ENCODE measurements at regions not wholly inside any gene's neighbourhood (a gene's known extent, or its start where the extent isn't known, plus 50 kb on each side); places are given as distances from the start of the nearest gene placed in this dataset.

GRCh38 chr9:78573205-78573604 is 276.3 kb downstream of the PSAT1 start:
- Mint-ChIP-seq H3K27ac (no peak overlapping the region), H3K36me3 (ENCODE audit: low read depth) (no peaks in the 10 kb centered on the region), H3K4me1 (ENCODE audit: low read depth) (no peaks in the 10 kb centered on the region), H3K27me3 (ENCODE audit: low read depth) (no peaks in the 10 kb centered on the region), H3K9me3 (no peaks in the 10 kb centered on the region), H3K4me3 (no peak overlapping the region)

DNA sequence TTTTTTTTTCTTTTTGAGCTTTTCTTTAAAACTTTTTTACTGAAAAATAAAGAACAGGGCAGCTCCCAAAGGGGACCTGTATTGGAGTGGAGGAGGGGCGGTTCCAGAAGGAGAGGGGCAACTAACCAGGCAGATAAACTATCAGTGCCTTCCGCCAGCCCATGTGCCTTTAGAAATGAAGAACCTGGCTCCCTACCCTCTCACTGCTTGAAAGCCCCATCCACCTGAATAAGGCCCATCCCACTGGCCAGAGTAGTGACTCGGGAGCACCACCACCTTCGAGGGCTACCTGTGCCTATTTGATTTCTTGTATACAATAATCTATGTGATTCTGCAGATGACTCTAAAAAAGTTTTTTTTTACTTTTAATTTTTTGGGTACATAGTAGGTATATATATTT is 276.7 kb downstream of the PSAT1 start:
- Mint-ChIP-seq H3K27me3 (ENCODE audit: low read depth) (no peaks in the 10 kb centered on the region), H3K4me3 (no peak overlapping the region), H3K4me1 (ENCODE audit: low read depth) (no peaks in the 10 kb centered on the region), H3K36me3 (ENCODE audit: low read depth) (no peaks in the 10 kb centered on the region), H3K27ac (no peak overlapping the region), H3K9me3 (no peaks in the 10 kb centered on the region)

DNA sequence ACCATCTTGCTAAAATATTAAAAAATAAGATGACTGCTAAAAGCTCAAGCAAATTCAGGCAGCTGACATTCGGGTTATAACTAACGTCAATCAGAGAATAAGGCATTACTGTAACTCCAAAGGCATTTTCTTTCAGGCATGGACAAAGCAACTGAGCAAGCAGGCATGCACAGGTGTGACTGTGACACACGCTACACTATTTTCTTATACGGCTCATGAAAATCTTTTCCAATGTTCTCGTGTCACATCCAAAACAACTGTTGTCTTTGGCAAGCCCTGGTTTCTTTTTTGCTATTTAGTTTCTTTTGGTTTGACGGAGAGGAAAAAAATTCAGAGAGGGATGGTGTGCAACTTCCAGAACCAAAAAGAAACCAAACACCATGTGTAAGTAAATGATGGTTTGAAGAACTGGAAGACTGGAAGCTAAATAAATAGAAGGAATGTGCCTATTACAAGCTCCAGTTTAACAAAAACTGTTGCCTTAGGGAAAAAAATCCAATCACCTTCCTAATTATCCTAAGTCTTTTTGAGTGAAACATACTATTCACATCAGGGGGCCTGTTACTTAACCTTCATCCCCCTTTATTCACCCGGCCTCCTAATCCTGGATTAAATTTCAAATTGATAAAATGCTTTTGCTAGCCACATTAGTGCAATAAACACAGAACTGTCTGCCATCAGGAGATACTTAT is 277.6 kb downstream of the PSAT1 start:
- no peaks in the 10 kb centered on the region for H3K9me3 Mint-ChIP-seq
- H3K27ac Mint-ChIP-seq, result no peak overlapping the region
- H3K27me3 Mint-ChIP-seq (ENCODE audit: low read depth), result no peaks in the 10 kb centered on the region
- no peak overlapping the region for H3K4me3 Mint-ChIP-seq
- H3K36me3 Mint-ChIP-seq (ENCODE audit: low read depth), result no peaks in the 10 kb centered on the region
- H3K4me1 Mint-ChIP-seq (ENCODE audit: low read depth), result no peaks in the 10 kb centered on the region

DNA sequence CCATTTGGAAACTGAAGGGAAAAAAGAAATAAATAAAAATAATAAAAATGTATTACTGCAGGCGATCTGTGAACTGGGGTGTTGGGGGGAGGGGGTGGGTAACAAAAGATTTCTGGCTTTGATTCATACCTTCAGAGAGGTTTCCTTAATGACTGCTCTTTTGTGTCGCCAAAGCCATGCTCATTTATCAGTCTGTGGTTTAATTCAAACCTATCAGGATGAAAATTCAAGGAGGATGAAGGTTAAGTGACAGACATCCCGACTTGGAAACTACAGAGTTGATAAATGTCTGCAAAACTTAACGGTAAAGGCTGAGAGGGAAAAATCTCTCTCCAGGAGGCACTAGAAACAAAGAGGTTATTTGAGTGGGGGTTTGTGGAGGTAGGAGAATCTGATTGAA is 278.2 kb downstream of the PSAT1 start:
- H3K27me3 Mint-ChIP-seq (ENCODE audit: low read depth), result no peaks in the 10 kb centered on the region
- H3K4me3 Mint-ChIP-seq, result no peak overlapping the region
- no peaks in the 10 kb centered on the region for H3K4me1 Mint-ChIP-seq (ENCODE audit: low read depth)
- no peaks in the 10 kb centered on the region for H3K9me3 Mint-ChIP-seq
- H3K27ac Mint-ChIP-seq, result no peak overlapping the region
- no peaks in the 10 kb centered on the region for H3K36me3 Mint-ChIP-seq (ENCODE audit: low read depth)

GRCh38 chr9:78575771-78576170 is 278.8 kb downstream of the PSAT1 start:
- H3K27ac Mint-ChIP-seq, result no peak overlapping the region
- no peaks in the 10 kb centered on the region for H3K4me1 Mint-ChIP-seq (ENCODE audit: low read depth)
- H3K9me3 Mint-ChIP-seq, result no peaks in the 10 kb centered on the region
- H3K36me3 Mint-ChIP-seq (ENCODE audit: low read depth), result no peaks in the 10 kb centered on the region
- H3K4me3 Mint-ChIP-seq, result no peak overlapping the region
- H3K27me3 Mint-ChIP-seq (ENCODE audit: low read depth), result no peaks in the 10 kb centered on the region

GRCh38 chr9:78577156-78577906 is 280.4 kb downstream of the PSAT1 start:
- H3K27me3 Mint-ChIP-seq (ENCODE audit: low read depth), result peaks cover 4% of the 10 kb centered on the region
- H3K27ac Mint-ChIP-seq, result no peak overlapping the region
- H3K36me3 Mint-ChIP-seq (ENCODE audit: low read depth), result no peaks in the 10 kb centered on the region
- H3K9me3 Mint-ChIP-seq, result no peaks in the 10 kb centered on the region
- no peak overlapping the region for H3K4me3 Mint-ChIP-seq
- H3K4me1 Mint-ChIP-seq (ENCODE audit: low read depth), result no peaks in the 10 kb centered on the region

GRCh38 chr9:78578072-78578471 is 281.1 kb downstream of the PSAT1 start:
- Mint-ChIP-seq H3K27ac (no peak overlapping the region), H3K27me3 (ENCODE audit: low read depth) (peaks cover 7% of the 10 kb centered on the region), H3K4me1 (ENCODE audit: low read depth) (no peaks in the 10 kb centered on the region), H3K36me3 (ENCODE audit: low read depth) (no peaks in the 10 kb centered on the region), H3K4me3 (no peak overlapping the region), H3K9me3 (no peaks in the 10 kb centered on the region)

DNA sequence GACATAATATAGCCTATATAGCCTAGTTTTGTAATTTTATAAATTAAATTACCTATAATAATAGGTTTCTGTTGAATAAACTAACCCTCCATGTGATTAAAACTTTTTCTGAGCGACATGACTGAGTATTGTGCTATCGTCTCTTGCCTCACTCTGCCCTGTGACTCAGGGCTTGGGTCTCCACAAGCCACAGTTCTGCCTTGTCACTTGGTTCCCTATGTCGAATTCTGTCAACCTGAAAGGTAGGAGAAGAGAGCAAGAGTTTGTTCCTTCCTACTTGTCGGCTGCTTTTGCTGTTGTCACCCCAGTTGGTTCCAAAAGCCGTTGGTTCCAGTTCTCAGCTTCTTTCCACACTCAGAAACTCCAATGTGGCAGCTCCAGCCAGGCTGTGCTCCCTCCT is 285.9 kb downstream of the PSAT1 start:
- no peaks in the 10 kb centered on the region for H3K9me3 Mint-ChIP-seq
- no peak overlapping the region for H3K4me3 Mint-ChIP-seq
- H3K36me3 Mint-ChIP-seq (ENCODE audit: low read depth), result no peaks in the 10 kb centered on the region
- no peak overlapping the region for H3K27ac Mint-ChIP-seq
- H3K4me1 Mint-ChIP-seq (ENCODE audit: low read depth), result no peaks in the 10 kb centered on the region
- peaks cover 11% of the 10 kb centered on the region for H3K27me3 Mint-ChIP-seq (ENCODE audit: low read depth)

DNA sequence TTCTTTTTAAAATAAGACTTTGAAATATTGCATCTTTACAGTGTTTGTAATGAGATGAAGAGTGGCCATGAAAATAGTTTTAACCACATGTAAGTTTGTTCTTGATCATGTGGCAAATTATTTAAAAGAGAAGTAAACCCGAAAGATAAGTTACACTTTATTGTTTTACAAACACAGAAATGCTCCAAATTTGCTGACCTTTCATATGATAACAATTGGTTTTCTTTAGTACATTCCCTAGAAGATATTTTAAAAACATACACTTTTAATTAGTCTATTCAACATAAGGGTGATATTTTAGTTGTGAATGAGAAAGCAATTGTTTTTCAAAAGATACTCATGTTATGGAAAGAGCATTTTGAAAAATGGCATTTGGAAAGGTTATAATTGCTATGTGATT is 287.7 kb downstream of the PSAT1 start:
- H3K27ac Mint-ChIP-seq, result no peak overlapping the region
- H3K36me3 Mint-ChIP-seq (ENCODE audit: low read depth), result no peaks in the 10 kb centered on the region
- H3K27me3 Mint-ChIP-seq (ENCODE audit: low read depth), result peaks cover 11% of the 10 kb centered on the region
- H3K9me3 Mint-ChIP-seq, result no peaks in the 10 kb centered on the region
- no peaks in the 10 kb centered on the region for H3K4me1 Mint-ChIP-seq (ENCODE audit: low read depth)
- no peak overlapping the region for H3K4me3 Mint-ChIP-seq

DNA sequence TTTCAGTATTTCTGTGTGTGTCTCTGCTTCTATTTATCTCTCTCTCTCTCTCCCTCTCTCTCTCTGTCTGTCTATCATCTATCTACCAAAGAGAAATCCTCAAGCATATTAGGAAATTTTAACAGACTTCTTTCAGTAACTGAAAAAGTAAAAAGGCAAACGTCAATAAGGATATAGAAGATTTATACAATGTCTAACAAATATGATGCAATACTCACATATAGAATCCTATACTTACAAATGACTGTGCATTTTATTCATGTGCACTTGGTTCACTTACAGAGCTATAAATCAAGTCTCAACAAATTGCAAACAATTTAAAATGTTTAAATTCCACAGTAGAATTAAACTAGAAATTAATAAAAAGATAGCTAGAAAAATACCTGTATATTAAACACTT is 289.0 kb downstream of the PSAT1 start:
- Mint-ChIP-seq H3K4me1 (ENCODE audit: low read depth) (no peaks in the 10 kb centered on the region), H3K27me3 (ENCODE audit: low read depth) (peaks cover 11% of the 10 kb centered on the region), H3K9me3 (no peaks in the 10 kb centered on the region), H3K36me3 (ENCODE audit: low read depth) (no peaks in the 10 kb centered on the region), H3K4me3 (no peak overlapping the region), H3K27ac (no peak overlapping the region)

DNA sequence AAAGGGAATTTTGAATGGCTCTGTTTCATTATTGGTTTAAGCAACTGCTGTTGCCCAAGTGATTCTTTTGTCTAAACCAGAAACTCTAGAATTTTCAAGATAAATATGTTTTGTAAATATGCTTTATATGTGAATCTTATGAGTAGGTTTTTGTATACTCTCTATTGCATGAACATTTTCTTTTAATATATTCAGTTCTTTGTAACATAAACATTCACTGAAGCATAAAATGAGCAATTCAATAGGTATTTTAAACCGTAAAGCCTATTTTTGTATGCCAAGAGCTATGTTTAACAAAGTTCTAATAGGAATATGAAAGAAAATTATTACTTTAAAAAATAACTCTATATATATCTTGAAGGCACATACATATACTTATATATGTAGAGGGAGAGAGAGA is 293.1 kb downstream of the PSAT1 start:
- H3K4me3 Mint-ChIP-seq, result no peak overlapping the region
- no peaks in the 10 kb centered on the region for H3K9me3 Mint-ChIP-seq
- H3K36me3 Mint-ChIP-seq (ENCODE audit: low read depth), result no peaks in the 10 kb centered on the region
- H3K27ac Mint-ChIP-seq, result no peak overlapping the region
- H3K27me3 Mint-ChIP-seq (ENCODE audit: low read depth), result no peaks in the 10 kb centered on the region
- no peaks in the 10 kb centered on the region for H3K4me1 Mint-ChIP-seq (ENCODE audit: low read depth)

DNA sequence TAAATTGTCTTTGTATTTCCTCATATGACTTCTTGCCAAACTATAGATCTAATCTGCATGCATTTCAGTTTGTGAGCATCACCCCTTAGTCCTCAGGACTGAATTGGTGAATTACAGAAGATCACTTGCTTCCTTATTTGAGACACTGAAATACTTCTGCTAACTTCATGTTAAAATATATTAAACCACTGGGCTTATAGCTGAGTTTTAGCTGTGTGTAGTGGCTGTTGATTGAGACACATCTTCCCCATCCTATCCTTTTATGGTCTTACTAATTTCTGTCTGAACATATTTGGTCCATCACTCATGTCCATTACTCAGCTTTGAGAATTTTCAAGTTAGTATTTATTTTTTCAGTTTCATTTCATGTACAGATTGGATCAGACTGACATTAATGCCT is 295.9 kb downstream of the PSAT1 start:
- no peak overlapping the region for H3K4me3 Mint-ChIP-seq
- H3K4me1 Mint-ChIP-seq (ENCODE audit: low read depth), result no peaks in the 10 kb centered on the region
- no peaks in the 10 kb centered on the region for H3K9me3 Mint-ChIP-seq
- no peaks in the 10 kb centered on the region for H3K36me3 Mint-ChIP-seq (ENCODE audit: low read depth)
- no peak overlapping the region for H3K27ac Mint-ChIP-seq
- no peaks in the 10 kb centered on the region for H3K27me3 Mint-ChIP-seq (ENCODE audit: low read depth)

GRCh38 chr9:78595200-78595945 is 298.4 kb downstream of the PSAT1 start:
- Mint-ChIP-seq H3K36me3 (ENCODE audit: low read depth) (no peaks in the 10 kb centered on the region), H3K27me3 (ENCODE audit: low read depth) (no peaks in the 10 kb centered on the region)

GRCh38 chr9:78596346-78596745 is 299.4 kb downstream of the PSAT1 start:
- Mint-ChIP-seq H3K27ac (no peak overlapping the region), H3K4me1 (ENCODE audit: low read depth) (no peaks in the 10 kb centered on the region), H3K9me3 (no peaks in the 10 kb centered on the region), H3K27me3 (ENCODE audit: low read depth) (no peaks in the 10 kb centered on the region), H3K36me3 (ENCODE audit: low read depth) (no peaks in the 10 kb centered on the region), H3K4me3 (no peak overlapping the region)

More at GRCh38 chr9:78595200-78595945, 298.4 kb downstream of the PSAT1 start:
- H3K4me1 Mint-ChIP-seq (ENCODE audit: low read depth), result no peaks in the 10 kb centered on the region
- no peak overlapping the region for H3K4me3 Mint-ChIP-seq
- no peak overlapping the region for H3K27ac Mint-ChIP-seq
- no peaks in the 10 kb centered on the region for H3K9me3 Mint-ChIP-seq

DNA sequence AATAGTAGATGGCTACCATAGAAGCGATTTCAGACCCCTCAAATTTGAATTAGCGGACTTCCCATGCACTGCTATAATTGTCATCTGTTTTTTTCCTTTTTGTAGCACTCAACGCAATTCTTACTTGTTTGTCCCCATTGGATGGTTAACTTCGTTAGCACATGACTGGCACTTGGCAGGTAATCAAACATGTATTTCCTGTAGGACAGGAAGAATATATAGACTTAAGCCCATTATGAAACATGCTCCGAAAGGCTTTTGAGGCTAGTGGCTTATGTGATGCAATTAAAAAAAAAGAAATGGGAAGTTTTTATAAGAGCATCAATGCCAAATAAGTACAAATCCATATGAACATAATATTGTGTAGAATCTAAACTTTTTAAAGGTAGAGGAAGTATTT is 301.2 kb downstream of the PSAT1 start:
- Mint-ChIP-seq H3K27me3 (ENCODE audit: low read depth) (no peaks in the 10 kb centered on the region), H3K4me3 (no peak overlapping the region), H3K36me3 (ENCODE audit: low read depth) (no peaks in the 10 kb centered on the region), H3K4me1 (ENCODE audit: low read depth) (no peaks in the 10 kb centered on the region), H3K9me3 (no peaks in the 10 kb centered on the region), H3K27ac (no peak overlapping the region)

Data from T-helper 1 cell treated with Interleukin-12 subunit alpha and Interleukin-12 subunit beta and Interleukin-4 antibody, amounts not matched to agents 30 μg/mL and 1 μg/mL, for 36 hours (primary cell).